ENCODE measurements at regions not wholly inside any gene's neighbourhood (a gene's known extent, or its start where the extent isn't known, plus 50 kb on each side); places are given as distances from the start of the nearest gene placed in this dataset.

- Histone ChIP-seq H3K36me3 (no peaks in the 10 kb centered on the region), H3K4me3 (no peak overlapping the region), H3K4me1 (ENCODE audit: insufficient read depth) (no peaks in the 10 kb centered on the region), H3K27me3 (no peaks in the 10 kb centered on the region), H3K9me3 (no peaks in the 10 kb centered on the region), H3K27ac (no peak overlapping the region)
- no peak for DNase-seq
- intact Hi-C loops (cut with DNase I), result no loop called here
- 89 to 92% (median 91%) methylated on average over 9 of the region's 9 CpGs for WGBS, 3 donors
- TF ChIP-seq EP300 (IDR thresholded peaks at IDR 0.05) (no peak), CTCF (IDR thresholded peaks at IDR 0.05) (no peak), POLR2A (IDR thresholded peaks at IDR 0.05) (no peak)
Observed at GRCh38 chr1:30171537-30172298, 551.7 kb downstream of the MATN1 start.

DNA sequence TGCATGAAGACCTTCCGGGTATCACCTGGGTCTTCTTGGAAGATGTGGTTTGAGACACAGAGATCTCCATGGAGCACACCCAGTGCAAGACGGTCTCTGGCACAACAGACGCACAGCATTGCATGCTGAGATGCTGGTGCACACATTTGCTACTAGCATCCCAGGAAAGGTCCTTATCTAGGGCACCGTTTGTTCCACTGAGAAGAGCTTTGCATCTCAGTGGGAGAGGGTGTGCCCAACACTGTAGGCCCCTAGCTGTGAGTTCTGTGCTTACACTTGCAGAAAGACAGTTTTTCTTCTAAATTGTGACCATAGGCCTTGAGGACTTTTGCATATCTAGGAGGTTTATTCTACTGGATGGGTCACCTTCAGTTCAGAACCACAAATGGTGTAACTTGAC, 554.1 kb downstream of the MATN1 start:
- no peak for DNase-seq
- no peaks in the 10 kb centered on the region for H3K4me1 ChIP-seq (ENCODE audit: insufficient read depth)
- intact Hi-C loops (cut with DNase I), result no loop called here
- H3K27me3 ChIP-seq, result no peaks in the 10 kb centered on the region
- WGBS, 3 donors, result 76 to 86% (median 78%) methylated on average over 4 of the region's 4 CpGs
- TF ChIP-seq EP300 (IDR thresholded peaks at IDR 0.05) (no peak), POLR2A (IDR thresholded peaks at IDR 0.05) (no peak), CTCF (IDR thresholded peaks at IDR 0.05) (no peak)
- no peaks in the 10 kb centered on the region for H3K9me3 ChIP-seq
- H3K36me3 ChIP-seq, result no peaks in the 10 kb centered on the region
- no peak overlapping the region for H3K27ac ChIP-seq
- no peak overlapping the region for H3K4me3 ChIP-seq

DNA sequence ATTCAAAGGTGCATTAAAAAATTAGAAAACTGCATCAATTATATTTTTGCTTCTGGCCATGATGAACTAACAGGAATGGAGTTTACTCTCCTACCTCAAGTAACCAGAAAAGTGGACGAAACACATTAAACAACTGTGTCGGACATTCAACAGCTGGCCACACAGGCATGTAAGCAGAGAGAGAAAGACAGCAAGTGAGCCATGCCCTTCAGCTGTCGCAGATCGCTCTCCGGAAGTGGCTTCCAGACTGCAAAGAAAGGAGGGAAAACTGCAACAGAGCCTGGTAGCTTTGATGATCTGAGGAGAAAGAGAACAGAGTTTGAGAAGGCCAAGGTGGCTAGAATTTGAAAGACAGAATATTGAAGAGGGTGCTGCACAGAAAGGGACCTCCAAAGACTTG, 557.2 kb downstream of the MATN1 start:
- WGBS, 3 donors, result 18 to 37% (median 18%) methylated on average over 5 of the region's 5 CpGs
- Histone ChIP-seq H3K36me3 (no peaks in the 10 kb centered on the region), H3K27me3 (no peaks in the 10 kb centered on the region), H3K9me3 (no peaks in the 10 kb centered on the region), H3K27ac (no peak overlapping the region), H3K4me3 (no peak overlapping the region), H3K4me1 (ENCODE audit: insufficient read depth) (no peaks in the 10 kb centered on the region)
- TF ChIP-seq POLR2A (IDR thresholded peaks at IDR 0.05) (no peak), EP300 (IDR thresholded peaks at IDR 0.05) (no peak), CTCF (IDR thresholded peaks at IDR 0.05) (no peak)
- DNase-seq, result no peak
- intact Hi-C loops (cut with DNase I), result no loop called here

GRCh38 chr1:30165116-30165515, 558.3 kb downstream of the MATN1 start:
- intact Hi-C loops (cut with DNase I), result no loop called here
- no peaks in the 10 kb centered on the region for H3K27me3 ChIP-seq
- no peak for TF ChIP-seq POLR2A (IDR thresholded peaks at IDR 0.05)
- no peak for TF ChIP-seq CTCF (IDR thresholded peaks at IDR 0.05)
- no peak for TF ChIP-seq EP300 (IDR thresholded peaks at IDR 0.05)
- no peak overlapping the region for H3K27ac ChIP-seq
- H3K4me3 ChIP-seq, result no peak overlapping the region
- no peaks in the 10 kb centered on the region for H3K4me1 ChIP-seq (ENCODE audit: insufficient read depth)
- no peaks in the 10 kb centered on the region for H3K9me3 ChIP-seq
- no peaks in the 10 kb centered on the region for H3K36me3 ChIP-seq
- no peak for DNase-seq
- 71 to 79% (median 74%) methylated on average over 4 of the region's 4 CpGs for WGBS, 3 donors

All from ovary (tissue), 7 donors.